Thyroid gland (tissue), 4 donors: ENCODE measurements at regions not wholly inside any gene's neighbourhood (a gene's known extent, or its start where the extent isn't known, plus 50 kb on each side); places are given as distances from the start of the nearest gene placed in this dataset.

ENCODE experiments used
- DNase-seq, 2 donors: peaks; one replicate each; pipeline ENCODE4 v3.0.0-alpha.2; 2019
- H3K27ac ChIP-seq, 3 donors: fragments of 200-600 bp; sonication (generic); 1 replicate in 2 of 3; 2 replicates in 1 of 3; pipeline ENCODE4 v1.5.1; 2016 to 2019; ENCODE audit warnings: mild to moderate bottlenecking in 1 of 3, moderate library complexity in 1 of 3
- H3K27me3 ChIP-seq: fragments of 200-600 bp; sonication (generic); one replicate; pipeline ENCODE4 v1.5.1; 2019
- H3K36me3 ChIP-seq, 2 donors: fragments of 200-600 bp; sonication (generic); one replicate each; pipeline ENCODE4 v1.5.1; 2016 to 2019
- H3K4me1 ChIP-seq, 2 donors: fragments of 200-600 bp; sonication (generic); one replicate each; pipeline ENCODE4 v1.5.1; 2017 to 2019
- H3K4me3 ChIP-seq, 3 donors: fragments of 200-600 bp; sonication (generic); replicated peaks in 1 of 3; 1 replicate in 2 of 3; 2 replicates in 1 of 3; pipeline ENCODE4 v1.5.1; 2016; ENCODE audit warnings: mild to moderate bottlenecking in 1 of 3
- H3K9me3 ChIP-seq: fragments of 200-600 bp; sonication (generic); one replicate; pipeline ENCODE4 v1.5.1; 2017
- POLR2A ChIP-seq, 2 donors: fragments of 450-650 bp; IDR thresholded peaks; one replicate each; pipeline ENCODE4 v1.6.1; 2017; ENCODE audit warnings: antibody characterized with exemption in 2 of 2, mild to moderate bottlenecking in 2 of 2, moderate library complexity in 1 of 2
- WGBS, 2 donors: methylation state at CpG; one replicate each; pipeline ENCODE4 v1.1.5; 2017; 5-methylcytosine and 5-hydroxymethylcytosine counted together
- intact Hi-C: fragments of 100-400 bp; cut with DNase I; formaldehyde crosslinking; loops from one replicate; pipeline ENCODE4 v1.15.1; 2023
- TF ChIP-seq, protein P1 (sequence below), 6 experiments: fragments of 200-600 bp in 3 of 6; fragments of 450-650 bp in 3 of 6; sonication (generic) in 3 of 6; IDR thresholded peaks; one replicate each; pipeline ENCODE4 v1.5.1; 2016 to 2019; ENCODE audit warnings: antibody characterized with exemption in 6 of 6, mild to moderate bottlenecking in 2 of 6, inconsistent platforms in 1 of 6, moderate library complexity in 1 of 6

GRCh38 chr17:72056155-72056554 is 64.7 kb upstream of the SOX9 start:
- H3K27me3 ChIP-seq, result no peaks in the 10 kb centered on the region
- intact Hi-C loops, result no loop called here
- no peak overlapping the region for H3K4me3 ChIP-seq
- H3K9me3 ChIP-seq, result no peaks in the 10 kb centered on the region
- H3K36me3 ChIP-seq, result no peaks in the 10 kb centered on the region
- TF ChIP-seq, protein P1, sequence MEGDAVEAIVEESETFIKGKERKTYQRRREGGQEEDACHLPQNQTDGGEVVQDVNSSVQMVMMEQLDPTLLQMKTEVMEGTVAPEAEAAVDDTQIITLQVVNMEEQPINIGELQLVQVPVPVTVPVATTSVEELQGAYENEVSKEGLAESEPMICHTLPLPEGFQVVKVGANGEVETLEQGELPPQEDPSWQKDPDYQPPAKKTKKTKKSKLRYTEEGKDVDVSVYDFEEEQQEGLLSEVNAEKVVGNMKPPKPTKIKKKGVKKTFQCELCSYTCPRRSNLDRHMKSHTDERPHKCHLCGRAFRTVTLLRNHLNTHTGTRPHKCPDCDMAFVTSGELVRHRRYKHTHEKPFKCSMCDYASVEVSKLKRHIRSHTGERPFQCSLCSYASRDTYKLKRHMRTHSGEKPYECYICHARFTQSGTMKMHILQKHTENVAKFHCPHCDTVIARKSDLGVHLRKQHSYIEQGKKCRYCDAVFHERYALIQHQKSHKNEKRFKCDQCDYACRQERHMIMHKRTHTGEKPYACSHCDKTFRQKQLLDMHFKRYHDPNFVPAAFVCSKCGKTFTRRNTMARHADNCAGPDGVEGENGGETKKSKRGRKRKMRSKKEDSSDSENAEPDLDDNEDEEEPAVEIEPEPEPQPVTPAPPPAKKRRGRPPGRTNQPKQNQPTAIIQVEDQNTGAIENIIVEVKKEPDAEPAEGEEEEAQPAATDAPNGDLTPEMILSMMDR (IDR thresholded peaks at IDR 0.05), result no peak
- no peak for TF ChIP-seq POLR2A (IDR thresholded peaks at IDR 0.05)
- no peak for DNase-seq
- H3K27ac ChIP-seq, result no peak overlapping the region
- H3K4me1 ChIP-seq, result no peaks in the 10 kb centered on the region
- WGBS, 2 donors, result 94 to 95% methylated on average over 4 of the region's 4 CpGs

- H3K27me3 ChIP-seq, result no peaks in the 10 kb centered on the region
- TF ChIP-seq POLR2A (IDR thresholded peaks at IDR 0.05), result no peak
- TF ChIP-seq, protein P1 (IDR thresholded peaks at IDR 0.05), result no peak
- DNase-seq, result no peak
- H3K36me3 ChIP-seq, result no peaks in the 10 kb centered on the region
- no peak overlapping the region for H3K4me3 ChIP-seq
- intact Hi-C loops, result no loop called here
- no peaks in the 10 kb centered on the region for H3K4me1 ChIP-seq
- H3K27ac ChIP-seq, result no peak overlapping the region
- H3K9me3 ChIP-seq, result no peaks in the 10 kb centered on the region
- 68 to 79% methylated on average over 3 of the region's 3 CpGs for WGBS, 2 donors
These were observed 64.0 kb upstream of the SOX9 start for GRCh38 chr17:72056727-72057290.

DNA sequence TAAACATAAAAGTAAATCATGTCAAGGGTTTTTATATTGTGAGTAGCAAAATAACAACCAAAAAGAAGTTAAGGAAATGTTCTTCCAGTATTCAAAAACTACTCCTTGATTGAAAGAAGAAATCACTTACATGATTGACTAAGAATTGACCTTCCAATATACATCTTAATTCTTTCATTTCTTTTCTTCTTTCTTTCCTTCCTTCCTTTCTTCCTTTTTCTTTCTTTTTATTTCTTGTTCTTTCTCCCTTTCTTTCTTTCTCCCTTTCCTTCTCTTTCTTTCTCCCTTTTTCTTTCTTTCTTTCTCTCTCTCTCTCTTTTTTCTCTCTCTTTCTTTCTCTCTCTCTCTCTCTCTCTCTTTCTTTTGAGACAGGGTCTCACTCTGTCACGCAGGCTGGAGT is 60.7 kb upstream of the SOX9 start:
- Histone ChIP-seq H3K4me3 (no peak overlapping the region), H3K36me3 (no peaks in the 10 kb centered on the region), H3K27ac (no peak overlapping the region), H3K27me3 (no peaks in the 10 kb centered on the region), H3K9me3 (no peaks in the 10 kb centered on the region), H3K4me1 (no peaks in the 10 kb centered on the region)
- 73 to 93% methylated on average over 1 of the region's 1 CpG for WGBS, 2 donors
- intact Hi-C loops, result no loop called here
- no peak for TF ChIP-seq POLR2A (IDR thresholded peaks at IDR 0.05)
- TF ChIP-seq, protein P1 (IDR thresholded peaks at IDR 0.05), result no peak
- no peak for DNase-seq

DNA sequence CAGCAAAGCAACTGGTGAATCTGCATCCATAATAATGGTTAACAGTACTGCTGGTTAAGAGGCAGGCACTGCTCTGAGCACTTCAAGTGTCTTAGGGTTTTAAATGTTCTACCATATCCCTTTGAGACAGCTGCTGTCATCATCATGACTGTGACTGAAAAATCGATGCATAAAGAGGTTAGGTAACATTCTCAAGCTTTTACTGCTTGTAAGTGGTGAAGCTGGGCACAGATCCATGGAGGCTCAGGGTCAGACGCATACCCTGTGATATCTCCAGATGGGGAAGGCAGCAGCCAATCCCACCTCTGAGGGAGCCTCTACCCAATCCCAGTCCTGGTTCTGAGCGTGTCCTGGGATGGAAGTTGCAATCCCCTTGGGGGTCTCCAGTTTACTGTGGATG is 57.6 kb upstream of the SOX9 start:
- Histone ChIP-seq H3K27me3 (no peaks in the 10 kb centered on the region), H3K4me1 (no peaks in the 10 kb centered on the region), H3K9me3 (no peaks in the 10 kb centered on the region), H3K4me3 (no peak overlapping the region), H3K27ac (no peak overlapping the region), H3K36me3 (no peaks in the 10 kb centered on the region)
- intact Hi-C loops, result no loop called here
- WGBS, 2 donors, result 70 to 78% methylated on average over 3 of the region's 3 CpGs
- DNase-seq, result no peak
- TF ChIP-seq, protein P1 (IDR thresholded peaks at IDR 0.05), result no peak
- TF ChIP-seq POLR2A (IDR thresholded peaks at IDR 0.05), result no peak

DNA sequence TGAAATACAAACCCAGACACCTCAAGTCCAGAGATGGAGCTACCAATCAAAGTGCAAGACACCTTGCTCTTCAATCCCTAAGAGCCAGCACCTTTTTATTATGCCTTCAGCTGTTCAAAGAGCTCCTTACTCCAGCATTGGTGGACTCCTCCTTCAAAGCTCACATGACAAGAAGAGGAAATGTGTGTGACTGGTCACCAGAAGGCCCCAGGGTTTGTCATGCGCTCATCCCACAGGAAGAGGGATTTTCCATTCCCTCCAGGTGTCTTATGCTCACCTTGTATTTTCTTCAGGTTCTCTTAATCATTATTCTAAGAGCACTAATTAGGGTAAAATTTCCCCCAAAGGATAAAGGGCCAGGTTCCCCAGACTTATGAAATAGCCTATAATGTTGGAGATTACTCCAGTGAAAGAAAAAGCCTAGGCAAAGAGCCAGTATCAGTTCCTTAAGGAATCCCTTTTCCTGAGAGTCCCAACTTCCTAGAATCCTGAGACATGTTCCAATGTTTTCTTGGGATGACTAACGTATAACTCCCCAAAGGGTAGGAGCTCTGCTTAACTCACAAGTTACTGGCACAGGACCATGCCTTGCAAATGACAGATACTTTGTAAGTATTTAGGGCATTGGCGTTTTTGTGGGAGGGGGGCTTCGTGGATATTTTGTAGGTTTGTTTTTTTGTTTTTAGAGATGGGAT is 56.9 kb upstream of the SOX9 start:
- TF ChIP-seq, protein P1 (IDR thresholded peaks at IDR 0.05), result no peak
- TF ChIP-seq POLR2A (IDR thresholded peaks at IDR 0.05), result no peak
- WGBS, 2 donors, result 80 to 81% methylated on average over 4 of the region's 4 CpGs
- Histone ChIP-seq H3K4me1 (no peaks in the 10 kb centered on the region), H3K27ac (no peak overlapping the region), H3K36me3 (no peaks in the 10 kb centered on the region), H3K27me3 (no peaks in the 10 kb centered on the region), H3K9me3 (no peaks in the 10 kb centered on the region), H3K4me3 (no peak overlapping the region)
- intact Hi-C loops, result no loop called here
- no peak for DNase-seq
